Stimulated activated naive CD4-positive, alpha-beta T cell treated with Interleukin-2 at 50 U/mL for 16 hours (primary cell): ENCODE measurements at regions not wholly inside any gene's neighbourhood (a gene's known extent, or its start where the extent isn't known, plus 50 kb on each side); places are given as distances from the start of the nearest gene placed in this dataset.
"Not testable (repeated sequence)": the region's sequence is repeated elsewhere in the genome, so short reads cannot be mapped to it uniquely, and the experiment has no call there.

Source experiments
- DNase-seq: peaks from one replicate; lab custom pipeline; 2025; lab: John Stamatoyannopoulos, UW

- DNase-seq, result no peak
Observed at GRCh38 chr3:194867270-194867983, 181.7 kb downstream of the FAM43A start.

GRCh38 chr3:194868831-194869230 lies 183.1 kb downstream of the FAM43A start:
- no peak for DNase-seq

- DNase-seq, result no peak
Observed at GRCh38 chr3:194869482-194870169, 183.9 kb downstream of the FAM43A start.

GRCh38 chr3:194870394-194871110 lies 184.9 kb downstream of the FAM43A start:
- DNase-seq, result no peak

- no peak for DNase-seq
Observed at GRCh38 chr3:194871143-194871863, 185.6 kb downstream of the FAM43A start.

GRCh38 chr3:194871864-194872668 lies 186.4 kb downstream of the FAM43A start:
- DNase-seq, result no peak

GRCh38 chr3:194872669-194872977 lies 186.9 kb downstream of the FAM43A start:
- DNase-seq, result no peak

- not testable (repeated sequence) for DNase-seq
Observed at GRCh38 chr3:194873474-194873873, 187.8 kb downstream of the FAM43A start.

GRCh38 chr3:194874206-194874605 lies 188.5 kb downstream of the FAM43A start:
- DNase-seq, result no peak

- DNase-seq, result no peak
Observed at GRCh38 chr3:194874783-194875182, 189.1 kb downstream of the FAM43A start.

GRCh38 chr3:194875581-194876402 lies 190.1 kb downstream of the FAM43A start:
- DNase-seq, result no peak

GRCh38 chr3:194876403-194877095 lies 190.9 kb downstream of the FAM43A start:
- DNase-seq, result no peak

- DNase-seq, result no peak
Observed at GRCh38 chr3:194877291-194878119, 191.8 kb downstream of the FAM43A start.

GRCh38 chr3:194879126-194879877 lies 193.6 kb downstream of the FAM43A start:
- DNase-seq, result no peak

GRCh38 chr3:194879991-194880939 lies 194.6 kb downstream of the FAM43A start:
- no peak for DNase-seq

- no peak for DNase-seq
Observed at GRCh38 chr3:194880940-194881925, 195.6 kb downstream of the FAM43A start.
